PFSK-1 (cell line): ENCODE measurements at regions not wholly inside any gene's neighbourhood (a gene's known extent, or its start where the extent isn't known, plus 50 kb on each side); places are given as distances from the start of the nearest gene placed in this dataset.

Experiments used
- POLR2AphosphoS5 ChIP-seq: IDR thresholded peaks from 2 replicates; pipeline ENCODE4 v1.6.1; 2012; ENCODE audit warnings: low read depth, mild to moderate bottlenecking, control low read depth, low read length, moderate library complexity
- REST ChIP-seq, 2 experiments: IDR thresholded peaks; 2 replicates each; pipeline versions ENCODE4 v1.6.1 to v1.8.0; 2011 to 2012; ENCODE audit warnings: low read depth in 2 of 2, low read length in 2 of 2, control low read depth in 1 of 2, inconsistent platforms in 1 of 2, mild to moderate bottlenecking in 1 of 2, moderate library complexity in 1 of 2; ENCODE audit not compliant: insufficient read depth in 1 of 2
- TAF1 ChIP-seq: IDR thresholded peaks from 2 replicates; pipeline ENCODE4 v1.6.1; 2012; ENCODE audit warnings: low read length, control low read depth, borderline replicate concordance; ENCODE audit not compliant: insufficient read depth

GRCh38 chr2:160942476-160943142 lies 217.6 kb upstream of the TANK start:
- TF ChIP-seq REST (IDR thresholded peaks at IDR 0.05; ENCODE audit: insufficient read depth in 1 of 2, low read depth in 2 of 2, low read length in 2 of 2) (no peak), POLR2AphosphoS5 (no peak), TAF1 (no peak)
